ENCODE measurements at regions not wholly inside any gene's neighbourhood (a gene's known extent, or its start where the extent isn't known, plus 50 kb on each side); places are given as distances from the start of the nearest gene placed in this dataset.
"Not testable (repeated sequence)": the region's sequence is repeated elsewhere in the genome, so short reads cannot be mapped to it uniquely, and the experiment has no call there.

GRCh38 chr14:56056031-56056430 lies 62.2 kb upstream of the PELI2 start:
- TF ChIP-seq TARDBP (IDR thresholded peaks at IDR 0.05), result no peak
- no peak for TF ChIP-seq PKNOX1 (IDR thresholded peaks at IDR 0.05)
- no peak for TF ChIP-seq BHLHE40 (IDR thresholded peaks at IDR 0.05; ENCODE audit: borderline replicate concordance)
- CTCF ChIA-PET, result no interaction called here

GRCh38 chr14:56057071-56057741 lies 61.0 kb upstream of the PELI2 start:
- ChIA-PET POLR2A (no interaction called here), CTCF (no interaction called here)
- DNase-seq (ENCODE audit: extremely low spot score), result no peak
- TF ChIP-seq BHLHE40 (IDR thresholded peaks at IDR 0.05; ENCODE audit: borderline replicate concordance), result no peak
- no peak for TF ChIP-seq ZNF384 (IDR thresholded peaks at IDR 0.05)
- no peak for TF ChIP-seq LEF1 (IDR thresholded peaks at IDR 0.05; ENCODE audit: borderline replicate concordance)

More at GRCh38 chr14:56056031-56056430, 62.2 kb upstream of the PELI2 start:
- POLR2A ChIA-PET, result no interaction called here
- no peak for DNase-seq (ENCODE audit: extremely low spot score)

GRCh38 chr14:56057767-56058166 lies 60.4 kb upstream of the PELI2 start:
- no peak for DNase-seq (ENCODE audit: extremely low spot score)
- TF ChIP-seq LEF1 (IDR thresholded peaks at IDR 0.05; ENCODE audit: borderline replicate concordance) (no peak), ZNF384 (IDR thresholded peaks at IDR 0.05) (no peak), HDGF (IDR thresholded peaks at IDR 0.05; ENCODE audit: borderline replicate concordance) (no peak), FOXM1 (IDR thresholded peaks at IDR 0.05; ENCODE audit: borderline replicate concordance) (no peak), FOXA1 (IDR thresholded peaks at IDR 0.05) (no peak), NFRKB (IDR thresholded peaks at IDR 0.05) (no peak), FOXK2 (IDR thresholded peaks at IDR 0.05) (no peak), SP1 (IDR thresholded peaks at IDR 0.05) (no peak), L3MBTL2 (conservative IDR thresholded peaks at IDR 0.05) (no peak), PKNOX1 (IDR thresholded peaks at IDR 0.05) (no peak), ELF4 (IDR thresholded peaks at IDR 0.05) (no peak), ARNT (IDR thresholded peaks at IDR 0.05) (no peak), TARDBP (IDR thresholded peaks at IDR 0.05) (no peak), BHLHE40 (IDR thresholded peaks at IDR 0.05; ENCODE audit: borderline replicate concordance) (no peak), CTBP1 (IDR thresholded peaks at IDR 0.05; ENCODE audit: borderline replicate concordance) (no peak), SUZ12 (IDR thresholded peaks at IDR 0.05) (no peak)
- ChIA-PET CTCF (no interaction called here), POLR2A (no interaction called here)

GRCh38 chr14:56059054-56059453 lies 59.2 kb upstream of the PELI2 start:
- no peak for TF ChIP-seq FOXM1 (IDR thresholded peaks at IDR 0.05; ENCODE audit: borderline replicate concordance)
- no peak for TF ChIP-seq ZNF384 (IDR thresholded peaks at IDR 0.05)
- TF ChIP-seq ARNT (IDR thresholded peaks at IDR 0.05), result no peak
- no peak for TF ChIP-seq SP1 (IDR thresholded peaks at IDR 0.05)
- TF ChIP-seq TARDBP (IDR thresholded peaks at IDR 0.05), result no peak
- no peak for TF ChIP-seq CTBP1 (IDR thresholded peaks at IDR 0.05; ENCODE audit: borderline replicate concordance)
- TF ChIP-seq BHLHE40 (IDR thresholded peaks at IDR 0.05; ENCODE audit: borderline replicate concordance), result no peak
- no peak for TF ChIP-seq SUZ12 (IDR thresholded peaks at IDR 0.05)
- ChIA-PET POLR2A (no interaction called here), CTCF (no interaction called here)
- no peak for DNase-seq (ENCODE audit: extremely low spot score)

DNA sequence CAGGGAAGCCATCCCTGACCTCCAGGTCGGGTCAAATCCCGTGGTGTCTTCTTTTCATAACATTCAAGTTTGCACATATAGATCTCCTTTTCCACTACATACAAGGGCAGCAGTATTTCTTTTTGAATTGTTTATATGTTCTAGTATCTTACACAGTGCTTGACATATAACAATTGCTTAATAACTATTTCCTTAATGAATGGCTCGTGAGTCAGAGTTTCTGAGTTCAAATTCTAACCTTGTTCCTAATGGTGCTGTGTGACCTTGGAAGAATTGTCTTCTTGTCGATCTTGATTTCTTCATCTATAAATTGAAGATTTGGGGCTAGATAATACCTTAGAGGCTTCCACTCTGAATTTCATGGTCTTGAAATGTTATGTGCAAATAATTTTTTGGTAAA lies 57.2 kb upstream of the PELI2 start:
- TF ChIP-seq CTBP1 (IDR thresholded peaks at IDR 0.05; ENCODE audit: borderline replicate concordance) (no peak), SUZ12 (IDR thresholded peaks at IDR 0.05) (no peak)
- no peak for DNase-seq (ENCODE audit: extremely low spot score)
- POLR2A ChIA-PET, result no interaction called here
- CTCF ChIA-PET, result interaction anchor here (0.8 kb wide), 1 partner anchor 15 kb away, joined by 3 read pairs; no protein-coding TSS in a partner anchor

DNA sequence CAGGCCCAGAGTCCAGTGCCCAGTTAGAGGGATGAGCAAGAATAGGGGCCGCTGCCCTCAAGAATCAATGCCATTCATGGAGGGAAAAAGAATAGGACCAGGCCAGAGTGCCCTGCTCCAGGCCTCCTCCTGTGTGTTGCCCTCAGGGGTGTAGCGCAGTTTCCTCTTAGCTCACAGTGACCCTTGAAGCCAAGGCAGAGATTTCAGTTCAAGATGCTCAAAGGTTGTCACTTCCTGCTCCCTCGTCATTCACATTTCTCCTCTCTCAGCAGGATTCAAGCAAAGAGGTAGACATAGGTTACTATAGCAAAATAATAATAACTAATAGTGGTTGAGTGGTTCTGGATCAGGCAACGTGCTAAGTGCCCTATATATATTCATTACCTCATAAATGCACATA lies 55.1 kb upstream of the PELI2 start:
- DNase-seq (ENCODE audit: extremely low spot score), result no peak
- TF ChIP-seq FOXA1 (IDR thresholded peaks at IDR 0.05) (no peak), ZNF384 (IDR thresholded peaks at IDR 0.05) (no peak)
- ChIA-PET POLR2A (no interaction called here), CTCF (no interaction called here)

DNA sequence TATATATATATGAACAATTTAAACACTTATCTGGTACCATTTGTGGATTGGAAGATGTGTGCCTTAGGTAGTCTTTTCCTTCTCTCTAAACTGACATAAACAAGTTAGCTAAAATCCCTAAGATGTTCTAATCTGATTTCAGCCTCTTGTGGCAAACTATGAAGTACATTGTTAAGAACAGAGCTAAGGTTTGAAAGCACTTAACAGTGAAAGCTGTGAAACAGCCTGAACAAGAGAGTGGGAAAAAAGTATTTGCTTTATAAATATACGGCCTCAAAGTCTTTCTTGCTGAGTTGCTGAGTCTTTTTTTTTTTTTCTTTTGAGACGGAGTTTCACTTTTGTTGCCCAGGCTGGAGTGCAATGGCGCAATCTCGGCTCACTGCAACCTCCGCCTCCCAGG lies 53.7 kb upstream of the PELI2 start:
- no peak for DNase-seq (ENCODE audit: extremely low spot score)
- ChIA-PET POLR2A (no interaction called here), CTCF (interaction anchor here (0.5 to 0.6 kb wide), 2 partner anchors 275 to 873 kb away, joined by 3 to 8 read pairs; partner anchors contain the start of gene DLGAP5)
- TF ChIP-seq FOXA1 (IDR thresholded peaks at IDR 0.05) (no peak), PKNOX1 (IDR thresholded peaks at IDR 0.05) (no peak), L3MBTL2 (conservative IDR thresholded peaks at IDR 0.05) (no peak), HDGF (IDR thresholded peaks at IDR 0.05; ENCODE audit: borderline replicate concordance) (no peak), CTBP1 (IDR thresholded peaks at IDR 0.05; ENCODE audit: borderline replicate concordance) (no peak), FOXK2 (IDR thresholded peaks at IDR 0.05) (no peak)

DNA sequence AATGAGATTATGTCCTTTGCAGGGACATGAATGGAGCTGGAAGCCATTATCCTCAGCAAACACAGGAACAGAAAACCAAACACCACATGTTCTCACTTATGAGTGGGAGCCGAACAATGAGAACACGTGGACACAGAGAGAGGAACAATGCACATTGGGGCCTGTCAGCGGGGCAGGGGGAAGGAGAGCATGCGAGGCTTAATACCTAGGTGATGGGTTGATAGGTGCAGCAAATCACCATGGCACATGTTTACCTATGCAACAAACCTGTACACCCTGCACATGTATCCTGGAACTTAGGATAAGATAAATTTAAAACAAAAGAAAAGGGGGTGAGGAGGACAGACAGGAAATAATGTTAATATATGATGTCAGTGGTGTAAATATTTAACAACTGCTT lies 53.0 kb upstream of the PELI2 start:
- CTCF ChIA-PET; POLR2A ChIA-PET; DNase-seq (ENCODE audit: extremely low spot score): not testable (repeated sequence)

All from HEK293T (cell line).